ENCODE measurements at regions not wholly inside any gene's neighbourhood (a gene's known extent, or its start where the extent isn't known, plus 50 kb on each side); places are given as distances from the start of the nearest gene placed in this dataset.
"Not testable (repeated sequence)": the region's sequence is repeated elsewhere in the genome, so short reads cannot be mapped to it uniquely, and the experiment has no call there.

- no peak for DNase-seq (ENCODE audit: low read depth)
- TF ChIP-seq, protein P1, sequence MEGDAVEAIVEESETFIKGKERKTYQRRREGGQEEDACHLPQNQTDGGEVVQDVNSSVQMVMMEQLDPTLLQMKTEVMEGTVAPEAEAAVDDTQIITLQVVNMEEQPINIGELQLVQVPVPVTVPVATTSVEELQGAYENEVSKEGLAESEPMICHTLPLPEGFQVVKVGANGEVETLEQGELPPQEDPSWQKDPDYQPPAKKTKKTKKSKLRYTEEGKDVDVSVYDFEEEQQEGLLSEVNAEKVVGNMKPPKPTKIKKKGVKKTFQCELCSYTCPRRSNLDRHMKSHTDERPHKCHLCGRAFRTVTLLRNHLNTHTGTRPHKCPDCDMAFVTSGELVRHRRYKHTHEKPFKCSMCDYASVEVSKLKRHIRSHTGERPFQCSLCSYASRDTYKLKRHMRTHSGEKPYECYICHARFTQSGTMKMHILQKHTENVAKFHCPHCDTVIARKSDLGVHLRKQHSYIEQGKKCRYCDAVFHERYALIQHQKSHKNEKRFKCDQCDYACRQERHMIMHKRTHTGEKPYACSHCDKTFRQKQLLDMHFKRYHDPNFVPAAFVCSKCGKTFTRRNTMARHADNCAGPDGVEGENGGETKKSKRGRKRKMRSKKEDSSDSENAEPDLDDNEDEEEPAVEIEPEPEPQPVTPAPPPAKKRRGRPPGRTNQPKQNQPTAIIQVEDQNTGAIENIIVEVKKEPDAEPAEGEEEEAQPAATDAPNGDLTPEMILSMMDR (IDR thresholded peaks at IDR 0.05; ENCODE audit: insufficient read depth, low read depth, low read length, missing control alignments): no peak
- no peak overlapping the region for H3K4me3 ChIP-seq (ENCODE audit: low read length)
Measured at GRCh38 chr11:10979529-10979928, 121.7 kb upstream of the ZBED5 start.

GRCh38 chr11:10978198-10978597 lies 120.3 kb upstream of the ZBED5 start:
- no peak for DNase-seq (ENCODE audit: low read depth)

DNA sequence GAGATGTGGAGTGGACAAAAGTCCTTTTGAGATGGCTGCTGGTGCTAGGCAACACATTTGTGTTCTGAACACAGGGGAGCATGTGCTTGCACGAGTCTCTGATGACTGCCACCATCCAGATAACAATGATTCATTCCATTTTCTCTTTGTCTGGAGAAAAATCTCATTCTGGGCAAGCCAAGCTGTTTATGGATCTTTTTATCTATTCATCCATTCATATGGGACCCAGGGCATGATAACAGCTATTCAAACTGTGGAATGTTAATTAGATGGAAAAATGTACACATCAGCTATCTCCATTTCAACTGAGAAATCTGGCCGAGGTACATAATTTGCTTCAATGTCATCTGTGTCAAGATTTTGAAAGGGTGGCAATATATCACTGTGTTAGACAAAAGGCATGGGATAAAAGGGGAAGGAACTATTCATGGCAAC lies 117.5 kb upstream of the ZBED5 start:
- no peak overlapping the region for H3K4me3 ChIP-seq (ENCODE audit: low read length)
- DNase-seq (ENCODE audit: low read depth): no peak
- TF ChIP-seq, protein P1 (IDR thresholded peaks at IDR 0.05; ENCODE audit: insufficient read depth, low read depth, low read length, missing control alignments): no peak

More at GRCh38 chr11:10978198-10978597, 120.3 kb upstream of the ZBED5 start:
- TF ChIP-seq, protein P1 (IDR thresholded peaks at IDR 0.05; ENCODE audit: insufficient read depth, low read depth, low read length, missing control alignments): no peak
- no peak overlapping the region for H3K4me3 ChIP-seq (ENCODE audit: low read length)

GRCh38 chr11:10973416-10973815 lies 115.6 kb upstream of the ZBED5 start:
- no peak overlapping the region for H3K4me3 ChIP-seq (ENCODE audit: low read length)
- DNase-seq (ENCODE audit: low read depth): no peak
- TF ChIP-seq, protein P1 (IDR thresholded peaks at IDR 0.05; ENCODE audit: insufficient read depth, low read depth, low read length, missing control alignments): no peak

- H3K4me3 ChIP-seq (ENCODE audit: low read length): no peak overlapping the region
- no peak for DNase-seq (ENCODE audit: low read depth)
- TF ChIP-seq, protein P1 (IDR thresholded peaks at IDR 0.05; ENCODE audit: insufficient read depth, low read depth, low read length, missing control alignments): no peak
Measured at GRCh38 chr11:10970926-10971325, 113.1 kb upstream of the ZBED5 start.

DNA sequence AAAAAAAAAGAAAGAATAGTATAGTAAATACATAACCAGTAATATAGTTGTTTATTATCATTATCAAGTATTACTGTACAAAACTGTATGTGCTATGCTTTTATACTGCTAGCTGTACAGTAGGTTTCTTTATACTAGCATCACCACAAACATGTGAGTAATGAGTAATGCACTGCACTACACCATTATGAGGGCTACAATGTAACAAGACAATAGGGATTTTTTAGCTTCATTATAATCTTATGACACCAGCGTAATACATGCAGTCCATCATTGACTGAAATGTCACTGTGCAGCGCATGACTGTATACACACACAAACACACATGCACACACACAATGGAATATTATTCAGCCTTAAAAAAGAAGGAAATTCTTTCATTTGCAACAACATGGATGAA lies 111.5 kb upstream of the ZBED5 start:
- TF ChIP-seq, protein P1 (IDR thresholded peaks at IDR 0.05; ENCODE audit: insufficient read depth, low read depth, low read length, missing control alignments): no peak
- H3K4me3 ChIP-seq (ENCODE audit: low read length): no peak overlapping the region
- no peak for DNase-seq (ENCODE audit: low read depth)

DNA sequence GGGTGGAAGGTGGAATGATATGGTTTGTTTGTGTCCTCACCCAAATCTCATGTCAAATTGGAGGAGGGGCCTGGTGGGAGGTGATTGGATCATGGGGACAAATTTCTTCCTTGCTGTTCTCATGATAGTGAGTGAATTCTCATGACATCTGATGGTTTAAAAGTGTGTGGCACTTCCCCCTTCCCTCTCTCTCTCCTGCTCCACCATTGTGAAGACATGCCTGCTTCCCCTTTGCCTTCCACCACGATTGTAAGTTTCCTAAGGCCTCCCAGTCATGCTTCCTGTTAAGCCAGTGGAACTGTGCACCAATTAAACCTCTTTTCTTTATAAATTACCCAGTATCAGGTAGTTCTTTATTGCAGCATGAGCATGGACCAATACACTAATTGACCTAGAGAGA lies 99.0 kb upstream of the ZBED5 start:
- not testable (repeated sequence) for DNase-seq (ENCODE audit: low read depth); H3K4me3 ChIP-seq (ENCODE audit: low read length)
